SIG-M5 treated with dmso at 0.1 percent for 504 hours (cell line): ENCODE measurements at regions not wholly inside any gene's neighbourhood (a gene's known extent, or its start where the extent isn't known, plus 50 kb on each side); places are given as distances from the start of the nearest gene placed in this dataset.

Experiments
- DNase-seq: peaks from one replicate; lab custom pipeline; 2025; ENCODE audit not compliant: unreplicated experiment; lab: John Stamatoyannopoulos, UW

DNA sequence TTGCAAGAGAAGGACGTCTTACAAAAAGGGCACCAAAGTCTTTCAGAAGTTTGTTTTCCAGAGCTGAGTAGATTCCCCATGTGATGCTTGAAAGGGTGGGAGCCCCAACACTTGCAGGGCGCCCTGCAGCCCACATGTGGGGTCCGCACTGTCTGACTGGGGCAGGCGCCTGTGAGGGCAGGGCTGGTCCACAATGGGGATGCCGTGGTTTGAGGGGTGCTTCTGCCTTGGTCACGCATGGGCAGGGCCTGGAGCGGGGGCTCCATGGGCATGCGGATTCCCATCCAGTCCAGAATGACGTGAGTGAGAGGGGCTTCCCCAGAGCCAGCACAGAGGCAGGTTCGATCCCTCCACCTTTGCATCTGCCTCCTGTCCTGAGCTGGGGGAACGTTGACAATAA lies 101.5 kb upstream of the SHH start:
- no peak for DNase-seq

- DNase-seq: no peak
These were observed 101.0 kb upstream of the SHH start for GRCh38 chr7:155913291-155913690.

GRCh38 chr7:155911471-155912105 lies 99.3 kb upstream of the SHH start:
- DNase-seq: no peak

DNA sequence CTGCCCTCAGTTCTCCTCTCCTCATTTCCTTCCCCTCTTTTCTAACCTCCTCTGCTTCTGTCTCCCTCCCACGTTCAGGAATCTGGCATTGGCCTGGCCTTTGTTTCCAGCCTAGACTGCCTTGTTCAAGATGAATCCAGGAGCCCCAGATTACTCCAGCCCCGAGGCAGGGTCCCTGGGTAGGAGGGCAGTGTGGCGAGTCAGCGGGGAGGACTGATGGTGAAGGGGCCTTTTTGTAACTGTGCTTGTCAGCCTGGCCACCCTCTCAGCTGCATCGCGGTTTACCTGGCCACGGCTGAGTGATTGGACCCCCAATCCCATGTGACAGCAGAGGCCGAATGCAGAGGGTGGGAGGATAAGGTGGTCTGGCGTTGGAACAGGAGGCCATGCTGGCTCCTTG lies 96.1 kb upstream of the SHH start:
- DNase-seq: no peak

GRCh38 chr7:155907450-155908200 lies 95.4 kb upstream of the SHH start:
- no peak for DNase-seq

GRCh38 chr7:155901176-155901575 lies 88.9 kb upstream of the SHH start:
- DNase-seq: no peak

- no peak for DNase-seq
These were observed 87.3 kb upstream of the SHH start for GRCh38 chr7:155899596-155899995.

- DNase-seq: no peak
These were observed 85.6 kb upstream of the SHH start for GRCh38 chr7:155897758-155898386.

DNA sequence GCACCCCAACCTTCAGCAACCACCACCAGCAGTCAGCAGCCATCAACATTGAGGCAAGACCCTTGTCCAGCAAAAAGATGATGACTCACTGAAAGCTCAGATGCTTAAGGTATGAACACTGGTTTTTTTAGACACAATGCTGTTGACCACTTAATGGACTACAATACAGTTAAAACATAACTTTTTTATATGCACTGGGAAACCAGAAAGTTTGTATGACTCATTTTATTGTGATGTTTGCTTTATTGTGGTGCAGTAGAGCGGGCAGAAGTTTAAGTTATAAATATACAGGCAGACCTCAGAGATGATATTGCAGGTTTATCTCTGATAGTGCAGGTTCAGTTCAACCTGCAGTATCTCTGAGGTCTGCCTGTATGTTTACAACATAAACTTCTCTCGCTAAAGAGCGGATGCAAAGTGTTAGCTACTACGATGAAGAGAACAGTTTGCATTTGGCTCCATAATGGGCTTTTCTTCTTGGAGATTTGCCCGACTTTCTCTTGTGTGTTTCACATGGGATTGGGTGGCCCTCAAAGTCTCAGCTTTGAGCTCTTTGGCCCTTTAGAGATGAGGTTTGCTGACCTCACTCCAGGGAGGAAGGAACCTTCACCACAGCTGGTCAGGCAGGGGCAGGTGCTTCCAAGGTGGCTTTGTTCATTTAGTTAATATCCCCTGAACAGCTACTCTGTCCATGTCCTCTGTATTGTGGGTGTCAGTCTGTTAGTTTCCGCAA lies 84.4 kb upstream of the SHH start:
- no peak for DNase-seq

- no peak for DNase-seq
These were observed 81.4 kb upstream of the SHH start for GRCh38 chr7:155893664-155894063.

- no peak for DNase-seq
These were observed 80.9 kb upstream of the SHH start for GRCh38 chr7:155893176-155893575.

GRCh38 chr7:155889636-155890511 lies 77.6 kb upstream of the SHH start:
- DNase-seq: no peak

DNA sequence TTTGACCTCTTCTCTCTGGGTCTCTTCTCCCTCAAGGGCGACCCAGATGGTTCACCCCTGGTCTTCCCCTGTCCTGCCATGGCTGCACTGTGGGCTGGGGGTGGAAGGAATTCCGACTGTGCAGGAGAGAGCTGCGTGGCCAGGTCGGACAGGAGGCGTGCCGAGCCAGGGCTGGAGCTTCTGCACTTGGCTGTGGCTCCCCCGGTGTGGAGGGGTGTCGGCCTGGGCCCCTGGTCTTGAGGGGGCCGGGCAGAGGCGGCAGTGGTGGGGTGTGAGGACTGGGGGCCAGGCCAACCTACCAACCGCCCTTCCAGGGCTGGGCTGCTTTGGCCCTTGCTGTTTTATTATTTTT lies 74.9 kb upstream of the SHH start:
- DNase-seq: no peak

GRCh38 chr7:155886391-155887173 lies 74.3 kb upstream of the SHH start:
- DNase-seq: no peak

DNA sequence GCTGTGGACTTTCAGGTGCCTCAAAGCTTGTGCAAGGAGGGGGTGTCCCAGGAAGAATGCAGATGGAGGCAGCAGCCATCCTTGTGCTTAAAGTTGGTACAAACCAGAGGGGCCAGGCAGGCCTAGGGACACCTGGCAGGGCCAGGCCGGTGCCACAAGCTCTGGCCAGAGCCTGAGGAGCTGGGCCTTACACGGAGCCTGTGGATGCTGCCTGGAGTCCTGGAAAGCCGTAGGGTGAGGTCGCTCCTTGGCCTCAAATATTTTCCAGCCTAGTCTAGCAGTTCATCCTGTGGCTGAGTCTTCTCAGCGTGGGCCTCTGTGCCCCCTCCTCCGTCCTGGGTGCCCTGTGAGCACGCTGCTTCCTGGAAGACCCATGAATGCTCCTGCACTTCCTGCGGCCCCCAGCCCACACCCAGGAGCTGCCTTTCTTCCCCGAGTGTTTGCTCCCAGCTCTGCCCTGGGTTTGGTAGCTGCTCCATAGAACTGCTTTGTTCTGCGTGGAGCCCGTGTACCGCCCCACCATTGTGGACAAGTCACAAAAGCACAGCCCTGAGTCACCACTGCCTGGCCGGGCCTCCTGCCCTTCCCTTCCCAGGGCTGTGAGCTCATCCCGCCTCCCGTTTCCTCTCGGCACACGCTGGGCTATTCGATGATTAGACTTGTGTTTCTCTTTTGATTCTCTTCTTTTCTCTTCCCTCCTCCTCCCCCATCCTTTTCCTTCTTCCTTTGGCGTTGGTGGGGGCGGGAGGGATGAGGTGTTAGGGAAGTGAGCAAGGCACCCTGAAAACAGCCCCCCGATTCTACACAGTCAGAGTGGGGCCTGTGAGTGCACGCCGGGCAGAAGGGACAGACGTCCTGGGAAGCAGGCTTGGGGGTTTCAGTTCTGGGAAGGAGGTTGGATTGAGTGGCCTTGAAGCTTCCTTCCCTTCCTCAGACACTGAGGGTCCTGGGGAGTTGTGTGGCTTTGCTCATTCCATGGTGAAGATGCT lies 73.2 kb upstream of the SHH start:
- DNase-seq: no peak

GRCh38 chr7:155884225-155885166 lies 72.2 kb upstream of the SHH start:
- no peak for DNase-seq

DNA sequence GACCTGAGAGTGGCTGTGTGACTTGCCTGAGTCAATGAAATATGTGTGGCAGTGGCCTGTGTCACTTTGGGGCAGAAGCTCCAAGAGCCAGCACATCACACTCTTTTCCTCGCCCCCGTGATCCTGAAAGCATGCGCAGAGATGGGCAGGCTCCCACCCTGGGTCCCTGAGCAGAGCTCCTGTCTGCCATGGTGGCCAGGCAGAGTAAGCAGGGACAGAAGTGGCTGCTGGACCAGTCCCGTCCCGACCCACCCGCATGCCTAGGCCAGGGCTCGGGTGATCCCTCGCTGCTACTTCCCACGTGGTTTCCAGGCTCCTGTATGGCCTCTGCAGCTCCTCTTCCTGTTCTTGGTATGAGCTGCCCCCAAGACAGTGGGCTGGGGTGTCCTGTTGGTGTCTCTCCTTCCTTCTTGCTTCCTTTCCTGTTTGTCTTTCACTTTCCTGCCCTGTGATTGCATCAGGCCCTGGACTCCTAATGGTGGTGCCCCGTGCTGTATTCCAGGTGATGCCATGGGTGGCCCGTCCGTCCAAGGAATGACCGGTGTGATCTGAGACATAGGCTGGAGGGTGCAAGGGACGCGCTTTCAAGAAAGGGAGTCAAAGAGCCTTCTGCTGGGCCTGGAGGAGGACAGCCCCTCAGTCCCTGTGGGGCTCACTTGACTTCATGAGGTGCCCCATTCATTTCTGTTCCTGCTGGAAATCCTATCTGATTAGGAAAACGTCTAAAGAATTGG lies 71.4 kb upstream of the SHH start:
- DNase-seq: no peak
